ENCODE measurements at regions not wholly inside any gene's neighbourhood (a gene's known extent, or its start where the extent isn't known, plus 50 kb on each side); places are given as distances from the start of the nearest gene placed in this dataset.

GRCh38 chr20:19903168-19903811, 113.9 kb upstream of the NAA20 start (continued):
- TF ChIP-seq STAT6 (CRISPR knock-in tag; IDR thresholded peaks at IDR 0.05; ENCODE audit: borderline replicate concordance) (0 out of 2 replicates have a peak, but pooled peaks have one; percentile 35), SAFB2 (CRISPR knock-in tag; IDR thresholded peaks at IDR 0.05; ENCODE audit: borderline replicate concordance, low read depth) (no peak), HMG20A (CRISPR knock-in tag; IDR thresholded peaks at IDR 0.05; ENCODE audit: borderline replicate concordance) (peak; percentile 56; the same call in 1 of the 2 replicates), GABPA (IDR thresholded peaks at IDR 0.05; ENCODE audit: low read depth, low read length) (no peak), GABPA (CRISPR knock-in tag; IDR thresholded peaks at IDR 0.05; ENCODE audit: low read depth) (peak; percentile 72), ZNF251 (CRISPR knock-in tag; IDR thresholded peaks at IDR 0.05) (no peak), ZZZ3 (CRISPR knock-in tag; IDR thresholded peaks at IDR 0.05; ENCODE audit: borderline replicate concordance) (no peak), ZNF609 (CRISPR knock-in tag; IDR thresholded peaks at IDR 0.05; ENCODE audit: borderline replicate concordance) (peak; percentile 44; the same call in 1 of the 2 replicates), ZNF597 (CRISPR knock-in tag; IDR thresholded peaks at IDR 0.05) (no peak), TBP (CRISPR knock-in tag; IDR thresholded peaks at IDR 0.05) (0 out of 2 replicates have a peak, but pooled peaks have one; percentile 46), RAD21 (CRISPR knock-in tag; IDR thresholded peaks at IDR 0.05) (peak; percentile 80), THAP11 (CRISPR knock-in tag; IDR thresholded peaks at IDR 0.05) (peak; percentile 75), HBP1 (CRISPR knock-in tag; IDR thresholded peaks at IDR 0.05; ENCODE audit: low read depth) (peak; percentile 46; the same call in 1 of the 2 replicates), HNF4G (IDR thresholded peaks at IDR 0.05; ENCODE audit: borderline replicate concordance, low read depth, low read length) (no peak), HNF4G (CRISPR knock-in tag; IDR thresholded peaks at IDR 0.05; ENCODE audit: borderline replicate concordance, low read depth) (0 out of 2 replicates have a peak, but pooled peaks have one; percentile 25)

All from HepG2 (cell line).